GM19467 (cell line): ENCODE measurements at regions not wholly inside any gene's neighbourhood (a gene's known extent, or its start where the extent isn't known, plus 50 kb on each side); places are given as distances from the start of the nearest gene placed in this dataset.

Experiments used
- ATAC-seq: cut with Tn5 transposase; IDR thresholded peaks from one replicate; pipeline ENCODE4 v1.9.1; 2021; ENCODE audit warnings: mild to moderate bottlenecking, moderate library complexity; ENCODE audit not compliant: unreplicated experiment

DNA sequence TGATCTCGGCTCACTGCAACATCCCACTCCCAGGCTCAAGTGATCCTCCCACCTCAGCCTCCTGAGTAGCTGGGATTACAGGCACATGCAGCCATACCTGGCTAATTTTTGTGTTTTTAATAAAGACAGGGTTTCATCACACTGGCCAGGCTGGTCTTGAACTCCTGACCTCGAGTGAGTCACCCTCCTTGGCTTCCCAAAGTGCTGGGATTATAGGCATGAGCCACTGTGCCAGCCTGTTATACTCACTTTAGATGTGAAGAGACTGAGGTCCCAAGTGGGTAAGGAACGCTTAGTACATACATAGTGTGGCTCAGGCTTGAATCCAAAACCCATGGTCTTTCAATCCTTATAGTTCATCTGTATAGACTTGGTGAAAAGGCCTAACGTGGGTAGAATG, 63.7 kb upstream of the EPS8L3 start:
- no peak for ATAC-seq

DNA sequence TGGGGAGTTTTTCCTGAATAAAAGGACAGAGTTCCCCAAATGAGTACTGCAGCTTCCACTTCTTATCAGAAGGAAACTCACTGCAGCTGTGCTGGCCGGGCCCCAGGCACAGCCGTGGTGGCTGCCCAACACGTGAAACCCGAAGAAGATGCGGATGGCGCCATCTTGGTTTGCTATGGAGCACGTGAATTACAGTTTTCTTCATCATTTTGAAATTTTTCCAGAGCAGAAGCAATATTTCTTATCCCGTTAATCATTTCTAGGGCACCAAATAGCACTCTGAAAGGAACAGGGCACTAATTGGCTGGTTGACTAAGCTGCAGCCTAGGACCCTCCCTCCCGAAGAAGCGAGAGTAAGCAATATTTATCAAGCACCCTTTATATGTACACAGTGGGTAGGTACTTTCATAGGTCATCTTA, 63.2 kb upstream of the EPS8L3 start:
- ATAC-seq: no peak

DNA sequence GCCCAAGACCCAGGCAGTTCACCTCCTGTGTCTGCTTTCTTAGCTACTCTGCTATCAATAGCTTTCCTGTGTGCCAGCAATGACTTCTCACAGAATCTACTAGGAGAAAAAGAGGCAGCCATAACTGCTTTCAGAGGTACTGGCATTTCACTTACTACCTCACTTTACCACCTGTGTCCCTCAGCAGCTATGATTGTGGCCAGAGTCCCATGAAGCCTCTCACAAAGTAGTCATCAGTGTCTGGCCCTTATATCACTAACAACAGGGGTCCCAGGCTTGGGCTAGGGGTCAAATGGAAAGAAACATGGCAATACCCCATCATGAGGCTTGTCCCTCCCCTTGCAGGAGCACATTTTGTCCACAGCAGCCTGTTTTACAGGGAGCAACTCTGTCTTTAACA, 62.7 kb upstream of the EPS8L3 start:
- no peak for ATAC-seq

GRCh38 chr1:109824349-109825115, 60.8 kb upstream of the EPS8L3 start:
- ATAC-seq: no peak

- no peak for ATAC-seq
Measured at GRCh38 chr1:109823543-109824348, 60.0 kb upstream of the EPS8L3 start.

- ATAC-seq: no peak
Measured at GRCh38 chr1:109822749-109823542, 59.2 kb upstream of the EPS8L3 start.

DNA sequence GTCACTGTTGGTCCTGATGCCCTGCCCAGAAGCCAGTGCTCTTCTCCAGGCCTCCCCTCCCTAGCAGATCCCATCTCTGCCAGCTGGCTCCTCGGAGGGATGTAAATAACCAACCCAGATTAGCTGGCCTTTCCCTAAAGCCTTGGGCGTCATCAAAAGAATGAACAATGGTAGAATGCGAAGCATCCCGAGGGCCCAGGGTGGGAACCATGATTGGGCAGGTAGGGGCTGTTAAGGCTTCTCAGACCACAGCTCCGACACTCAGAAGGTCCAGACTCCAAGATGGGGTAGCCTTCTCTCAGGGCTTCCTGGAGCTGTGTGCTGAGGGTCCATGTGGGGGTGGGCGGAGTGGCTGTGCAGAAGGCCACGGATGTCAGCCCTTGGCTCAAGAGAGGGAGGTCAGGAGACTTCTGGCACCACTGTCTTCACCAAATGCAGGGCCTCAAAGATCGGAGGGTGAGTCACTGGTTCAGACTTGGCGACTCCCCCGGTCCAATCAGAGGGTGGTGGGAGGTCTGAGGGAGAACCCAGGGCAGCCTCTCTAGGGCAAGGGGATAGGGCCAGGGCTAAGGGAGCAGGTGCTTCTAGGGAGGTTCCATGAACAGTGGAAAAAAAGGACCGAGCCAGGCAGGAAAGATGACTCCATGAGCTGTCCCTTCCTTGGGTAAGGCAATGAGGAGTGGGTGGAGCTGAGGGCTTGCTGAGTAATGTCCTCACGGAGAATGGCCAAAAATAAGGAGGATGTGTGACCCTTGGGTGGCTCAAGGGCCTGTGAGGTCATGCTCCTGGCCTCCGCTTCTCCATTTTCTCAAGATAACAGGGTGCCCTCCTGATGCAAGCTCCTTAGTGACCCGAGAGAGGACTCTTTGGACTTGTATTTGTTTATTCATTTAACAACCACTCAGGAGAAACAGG, 58.4 kb upstream of the EPS8L3 start:
- no peak for ATAC-seq

- ATAC-seq: no peak
Measured at GRCh38 chr1:109821221-109821669, 57.5 kb upstream of the EPS8L3 start.

DNA sequence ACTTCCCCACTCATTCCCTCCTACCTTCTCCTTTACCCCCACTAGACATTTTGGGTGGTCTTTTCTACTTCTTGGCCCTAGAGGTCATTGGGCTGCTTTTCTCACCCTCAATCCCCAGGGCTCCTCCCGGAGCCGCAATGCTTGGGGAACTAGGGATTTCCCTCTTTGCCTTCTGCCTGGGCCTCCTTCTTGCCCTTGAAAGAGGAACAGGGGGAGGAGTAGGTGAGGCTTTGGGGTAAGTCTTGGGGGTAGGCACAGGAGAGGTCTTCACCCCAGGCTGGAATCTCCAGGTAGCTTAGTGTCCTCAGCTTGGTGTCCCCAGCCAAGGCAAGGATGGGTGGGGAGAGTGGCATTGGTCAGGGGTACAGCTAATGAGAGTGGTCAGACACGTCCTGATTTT, 56.2 kb upstream of the EPS8L3 start:
- ATAC-seq: no peak

DNA sequence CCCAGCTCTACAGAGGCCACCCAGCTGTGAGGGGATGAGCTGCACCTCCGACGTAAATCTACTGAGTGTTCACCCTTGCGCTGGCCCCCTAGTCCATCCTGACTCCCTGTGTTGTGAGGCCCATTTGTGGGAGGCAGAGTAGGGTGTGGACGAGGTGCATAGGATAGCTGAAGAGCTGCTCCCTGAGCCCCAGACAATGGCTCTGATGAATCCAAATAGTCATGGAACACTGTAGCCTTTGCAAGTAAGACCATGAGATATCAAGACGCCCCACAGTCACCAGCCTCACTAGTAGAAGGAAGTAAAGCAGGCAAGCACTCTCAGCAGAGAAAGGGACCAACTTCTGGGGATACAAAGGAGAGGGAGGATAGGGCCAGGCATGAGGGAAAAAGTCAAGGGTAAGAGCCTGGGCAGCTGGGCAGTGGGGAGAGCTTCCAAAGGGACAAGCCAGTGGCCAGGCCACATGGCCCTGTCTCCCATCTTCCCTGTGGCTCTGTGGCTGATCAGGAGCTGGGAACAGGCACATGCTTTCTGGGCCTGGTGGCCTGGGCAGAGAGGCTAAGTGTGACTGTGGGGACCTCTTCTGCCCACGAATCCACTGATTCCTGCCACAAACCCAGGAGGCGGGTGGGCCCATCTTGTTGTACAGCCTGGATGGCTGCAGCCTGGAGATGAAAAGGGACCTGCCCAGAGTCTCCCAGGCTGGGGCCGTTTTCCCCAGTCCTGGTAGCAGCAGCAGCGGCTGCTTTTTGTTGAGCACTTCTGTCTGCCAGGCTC, 55.5 kb upstream of the EPS8L3 start:
- no peak for ATAC-seq

DNA sequence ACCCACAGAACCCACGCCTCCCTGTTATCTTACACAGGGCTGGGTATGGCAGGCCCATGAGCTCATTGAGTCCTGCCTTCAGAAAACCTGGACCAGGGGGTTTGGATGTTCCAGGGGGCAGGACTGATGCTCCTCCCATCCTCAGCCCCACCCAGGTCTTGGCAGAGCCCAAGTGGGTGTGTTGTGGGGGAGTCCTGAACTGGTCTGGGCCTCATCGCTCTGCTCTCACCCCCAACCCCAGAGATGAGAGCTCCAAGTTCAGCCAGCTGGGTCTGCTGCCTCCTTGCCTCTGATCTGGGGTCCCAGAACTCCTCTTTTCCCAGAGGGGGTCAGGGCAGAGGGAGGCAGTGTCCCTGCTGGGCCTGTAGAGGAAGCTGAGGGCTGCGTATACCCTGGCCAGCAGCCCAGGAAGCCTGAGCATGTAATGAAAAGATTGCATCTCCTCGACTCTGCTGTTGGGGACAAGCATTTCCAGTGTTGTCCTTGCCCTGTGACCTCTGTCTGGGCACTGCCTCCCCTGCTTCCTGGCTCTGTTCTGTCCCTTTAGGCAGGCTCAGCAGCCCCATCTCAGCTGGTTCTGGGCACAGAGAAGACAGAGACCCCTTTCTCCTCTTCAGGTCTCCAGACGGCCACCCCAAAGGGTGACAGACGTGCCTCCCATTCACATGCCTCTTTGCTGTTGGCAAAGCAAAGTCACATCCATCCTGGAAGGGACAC, 54.7 kb upstream of the EPS8L3 start:
- ATAC-seq: no peak

DNA sequence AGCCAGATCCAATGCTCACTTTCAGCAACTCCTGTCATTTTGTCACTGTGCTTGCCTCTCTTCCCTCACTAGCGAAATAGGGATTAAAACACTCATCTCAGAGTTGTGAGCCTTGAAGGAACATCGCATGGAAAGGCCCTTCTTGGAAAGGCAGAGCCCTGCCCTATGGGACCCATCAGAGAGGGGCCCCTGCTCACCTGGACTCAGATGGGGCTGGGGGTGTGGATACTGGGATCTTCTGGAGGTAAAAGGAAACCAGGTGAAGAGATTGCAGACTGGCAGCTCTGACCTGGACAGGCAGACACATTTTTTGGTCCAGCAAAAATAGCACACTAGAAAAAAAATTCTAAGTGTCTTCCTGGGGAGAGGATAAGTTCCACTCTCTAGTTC, 54.2 kb upstream of the EPS8L3 start:
- ATAC-seq: no peak

DNA sequence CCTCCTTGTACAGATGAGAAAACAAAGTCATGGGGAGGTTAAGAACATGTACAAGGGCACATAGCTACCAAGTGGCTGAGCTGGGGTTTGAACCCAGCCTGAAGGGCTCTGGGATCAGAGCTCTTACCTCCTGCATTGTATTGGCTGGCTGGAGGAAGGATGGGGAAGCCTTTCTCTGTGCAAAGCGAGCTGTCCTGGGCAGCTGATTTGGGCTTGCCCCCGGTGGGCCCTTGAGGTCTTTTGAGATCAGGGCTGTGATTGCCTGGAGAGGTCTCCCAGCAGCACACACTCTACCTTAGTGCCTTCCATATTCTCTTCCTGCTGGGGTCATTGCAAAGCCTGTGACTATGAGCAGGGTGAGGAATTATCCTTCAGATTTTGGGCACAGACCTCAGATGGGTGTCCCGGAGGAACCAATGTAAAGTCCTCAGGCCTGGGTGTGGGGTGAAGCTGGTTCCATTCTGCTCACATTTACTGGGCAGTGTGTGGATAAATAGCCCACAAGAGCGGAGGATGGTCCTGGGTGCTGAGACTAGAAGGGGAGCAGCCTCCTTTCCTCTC, 53.3 kb upstream of the EPS8L3 start:
- no peak for ATAC-seq

DNA sequence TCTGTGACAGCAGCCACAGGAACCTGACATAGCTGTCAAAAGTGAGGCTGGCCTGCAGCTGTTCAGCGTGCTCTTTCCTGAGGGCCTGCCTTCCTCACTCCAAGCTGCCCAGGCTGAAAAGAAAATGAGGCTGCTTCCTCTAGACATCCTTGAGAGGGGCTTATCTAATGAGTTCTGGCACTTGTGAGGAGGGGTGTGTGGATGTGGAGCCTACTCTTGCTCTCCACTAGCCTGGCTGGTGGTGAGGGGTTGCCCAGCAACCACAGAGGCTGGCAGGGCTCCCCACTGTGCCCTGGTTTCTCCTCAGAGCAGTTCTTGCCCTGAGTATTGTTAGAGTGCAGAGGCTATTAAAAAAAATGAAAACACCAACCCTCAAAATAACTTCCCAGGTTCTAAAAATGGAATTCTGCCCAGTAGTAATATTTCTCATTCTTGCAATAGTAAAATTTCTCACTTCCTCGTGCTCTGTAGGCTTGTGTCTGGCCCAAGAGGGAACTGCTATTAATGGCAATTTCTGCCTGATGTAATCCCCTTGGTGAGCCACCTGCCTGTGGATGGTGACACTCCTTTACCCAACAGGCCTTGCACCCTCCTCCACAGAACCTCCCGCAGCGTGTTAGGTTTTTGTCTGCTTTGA, 52.6 kb upstream of the EPS8L3 start:
- ATAC-seq: peak; percentile 87

- no peak for ATAC-seq
Measured at GRCh38 chr1:109815809-109816174, 52.1 kb upstream of the EPS8L3 start.

DNA sequence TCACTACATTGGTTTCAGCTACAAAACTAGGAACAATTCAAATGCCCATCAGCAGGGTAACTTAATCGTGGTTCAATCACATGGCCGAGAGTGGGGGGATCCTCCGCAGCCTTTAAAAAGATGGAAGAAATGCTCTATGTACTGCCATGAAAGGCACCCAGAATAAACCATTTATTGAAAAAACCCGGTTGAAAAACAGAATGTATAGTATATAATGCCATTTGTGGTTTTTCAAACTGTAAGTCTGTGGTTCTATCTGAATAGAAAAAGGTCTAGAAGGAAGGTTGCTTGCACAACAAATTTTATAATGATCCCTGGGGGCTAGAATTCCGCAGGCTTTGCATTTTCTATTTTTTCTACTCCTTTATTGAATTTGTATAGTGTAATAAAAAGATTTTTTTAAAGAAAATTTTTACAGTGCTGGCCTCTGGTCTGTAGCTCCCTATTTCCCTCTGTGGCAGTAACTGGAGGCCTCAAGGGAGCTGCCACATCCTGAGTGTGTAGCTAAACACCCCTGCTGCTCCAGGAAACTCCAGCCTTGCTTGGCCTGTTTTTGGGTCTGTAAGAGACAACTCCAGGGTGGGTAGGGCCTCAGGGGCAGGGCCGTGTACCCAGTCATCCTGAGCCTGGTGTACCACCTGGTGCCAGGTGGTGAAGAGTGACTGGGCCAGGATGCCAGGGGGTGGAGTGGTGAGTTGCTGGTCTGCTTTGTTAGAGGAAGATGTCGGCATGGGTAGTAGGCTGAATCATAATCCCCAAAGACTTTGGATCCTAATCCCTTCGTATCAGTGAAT, 51.5 kb upstream of the EPS8L3 start:
- no peak for ATAC-seq

DNA sequence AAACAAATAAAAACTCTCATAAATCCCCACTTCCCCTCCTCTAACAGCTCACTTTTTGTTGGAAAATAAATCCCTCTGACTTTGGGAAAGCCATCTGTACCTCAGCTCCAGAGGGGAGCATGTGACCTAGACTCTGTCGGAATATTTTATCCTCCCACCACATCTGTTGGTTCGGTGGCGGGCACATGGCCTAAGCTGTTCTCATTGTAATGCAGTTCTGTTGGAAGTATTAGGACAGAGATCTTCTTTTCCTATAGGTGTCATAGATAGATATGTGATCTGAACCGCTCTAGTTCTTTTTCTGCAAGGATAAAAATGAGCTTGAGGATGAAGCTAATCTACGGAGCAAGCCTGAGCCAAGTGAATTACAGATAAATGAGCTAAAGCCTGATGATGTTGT, 50.5 kb upstream of the EPS8L3 start:
- ATAC-seq: no peak
